ENCODE measurements at regions not wholly inside any gene's neighbourhood (a gene's known extent, or its start where the extent isn't known, plus 50 kb on each side); places are given as distances from the start of the nearest gene placed in this dataset.
"Not testable (repeated sequence)": the region's sequence is repeated elsewhere in the genome, so short reads cannot be mapped to it uniquely, and the experiment has no call there.

GRCh38 chr7:15143936-15144335, 241.4 kb upstream of the DGKB start:
- intact Hi-C loops (cut with DNase I), result no loop called here
- DNase-seq (ENCODE audit: low spot score), result no peak

- intact Hi-C loops (cut with DNase I), result no loop called here
- no peak for DNase-seq (ENCODE audit: low spot score)
Measured at GRCh38 chr7:15143121-15143520, 240.6 kb upstream of the DGKB start.

GRCh38 chr7:15140431-15140830, 237.9 kb upstream of the DGKB start:
- DNase-seq (ENCODE audit: low spot score), result no peak
- intact Hi-C loops (cut with DNase I), result no loop called here

GRCh38 chr7:15131661-15132060, 229.1 kb upstream of the DGKB start:
- intact Hi-C loops (cut with DNase I), result no loop called here
- DNase-seq (ENCODE audit: low spot score), result no peak

- intact Hi-C loops (cut with DNase I), result no loop called here
- no peak for DNase-seq (ENCODE audit: low spot score)
Measured at GRCh38 chr7:15130666-15131541, 228.4 kb upstream of the DGKB start.

GRCh38 chr7:15128716-15129115, 226.2 kb upstream of the DGKB start:
- intact Hi-C loops (cut with DNase I), result no loop called here

GRCh38 chr7:15126653-15127052, 224.1 kb upstream of the DGKB start:
- intact Hi-C loops (cut with DNase I); DNase-seq (ENCODE audit: low spot score): not testable (repeated sequence)

More at GRCh38 chr7:15128716-15129115, 226.2 kb upstream of the DGKB start:
- no peak for DNase-seq (ENCODE audit: low spot score)

- intact Hi-C loops (cut with DNase I), result no loop called here
- no peak for DNase-seq (ENCODE audit: low spot score)
Measured at GRCh38 chr7:15123901-15124300, 221.3 kb upstream of the DGKB start.

- DNase-seq (ENCODE audit: low spot score), result no peak
- intact Hi-C loops (cut with DNase I), result no loop called here
Measured at GRCh38 chr7:15113752-15114151, 211.2 kb upstream of the DGKB start.

- intact Hi-C loops (cut with DNase I), result no loop called here
- DNase-seq (ENCODE audit: low spot score), result no peak
Measured at GRCh38 chr7:15105711-15106110, 203.2 kb upstream of the DGKB start.

GRCh38 chr7:15104411-15105092, 202.0 kb upstream of the DGKB start:
- intact Hi-C loops (cut with DNase I), result no loop called here

GRCh38 chr7:15099074-15099473, 196.5 kb upstream of the DGKB start:
- intact Hi-C loops (cut with DNase I), result no loop called here
- DNase-seq (ENCODE audit: low spot score), result no peak

More at GRCh38 chr7:15104411-15105092, 202.0 kb upstream of the DGKB start:
- DNase-seq (ENCODE audit: low spot score), result no peak

- intact Hi-C loops (cut with DNase I), result no loop called here
- DNase-seq (ENCODE audit: low spot score), result no peak
Measured at GRCh38 chr7:15096853-15097252, 194.3 kb upstream of the DGKB start.

- DNase-seq (ENCODE audit: low spot score), result no peak
- intact Hi-C loops (cut with DNase I), result no loop called here
Measured at GRCh38 chr7:15094989-15095388, 192.4 kb upstream of the DGKB start.

- intact Hi-C loops (cut with DNase I), result no loop called here
- DNase-seq (ENCODE audit: low spot score), result no peak
Measured at GRCh38 chr7:15087771-15088170, 185.2 kb upstream of the DGKB start.

- intact Hi-C loops (cut with DNase I), result no loop called here
- no peak for DNase-seq (ENCODE audit: low spot score)
Measured at GRCh38 chr7:15086862-15087261, 184.3 kb upstream of the DGKB start.

- no peak for DNase-seq (ENCODE audit: low spot score)
- intact Hi-C loops (cut with DNase I), result no loop called here
Measured at GRCh38 chr7:15086131-15086611, 183.6 kb upstream of the DGKB start.

- no peak for DNase-seq (ENCODE audit: low spot score)
Measured at GRCh38 chr7:15085366-15085765, 182.8 kb upstream of the DGKB start.

GRCh38 chr7:15084368-15084767, 181.8 kb upstream of the DGKB start:
- intact Hi-C loops (cut with DNase I), result no loop called here
- DNase-seq (ENCODE audit: low spot score), result no peak

More at GRCh38 chr7:15085366-15085765, 182.8 kb upstream of the DGKB start:
- intact Hi-C loops (cut with DNase I), result no loop called here

GRCh38 chr7:15081891-15082290, 179.3 kb upstream of the DGKB start:
- intact Hi-C loops (cut with DNase I), result no loop called here
- no peak for DNase-seq (ENCODE audit: low spot score)

- intact Hi-C loops (cut with DNase I), result no loop called here
- DNase-seq (ENCODE audit: low spot score), result no peak
Measured at GRCh38 chr7:15073301-15073700, 170.8 kb upstream of the DGKB start.

Data from cardiac septum (tissue), 1 donor.